HCT116 (cell line): ENCODE measurements at regions not wholly inside any gene's neighbourhood (a gene's known extent, or its start where the extent isn't known, plus 50 kb on each side); places are given as distances from the start of the nearest gene placed in this dataset.

Experiments
- ATAC-seq: fragments of 200-7000 bp; cut with Tn5 transposase; 2 replicates; pipeline ENCODE4 v1.9.1; 2020; ENCODE audit warnings: mild to moderate bottlenecking, moderate library complexity
- BruUV-seq: library from RNA; stranded (reverse); fragments of 400-500 nt; replicated peaks from 2 replicates; lab custom pipeline; 2021; lab: Mats Ljungman, UMichigan
- CTCF ChIA-PET: fragments of 300-600 bp; sonication (Branson Sonifier 250); formaldehyde crosslinking; loops from one replicate; lab custom pipeline; 2021; ENCODE audit warnings: antibody characterized with exemption; lab: Charles Lee
- POLR2A ChIA-PET: fragments of 300-600, 350-600 bp; sonication (Branson Sonifier 250); formaldehyde crosslinking; loops from one replicate; lab custom pipeline; 2021; ENCODE audit warnings: antibody characterized with exemption; lab: Charles Lee
- RAD21 ChIA-PET, 2 experiments: fragments of 300-600 bp; sonication (Branson Sonifier 250); formaldehyde crosslinking; loops; one replicate each; lab custom pipeline; 2023; ENCODE audit warnings: low total read pairs in 2 of 2; ENCODE audit not compliant: uncharacterized antibody in 2 of 2, unreplicated experiment in 2 of 2, low non-redundant PET in 1 of 2; lab: Charles Lee
- DNase-seq: peaks from one replicate; pipeline ENCODE4 v3.0.0-alpha.2; 2010; ENCODE audit warnings: low read depth, low spot score
- H2AFZ ChIP-seq: fragments of 200-600 bp; shearing (Covaris generic), sonication (generic); 2 replicates; pipeline ENCODE4 v1.6.1; 2017; ENCODE audit warnings: low read depth, mixed run types, mixed read lengths, antibody characterized with exemption, low read length; ENCODE audit not compliant: poor library complexity, severe bottlenecking
- H3K27ac ChIP-seq: 2 replicates; pipeline ENCODE4 v1.5.1; 2012; ENCODE audit warnings: low read depth, low read length
- H3K27me3 ChIP-seq: fragments of 200-600 bp; sonication (generic); 2 replicates; pipeline ENCODE4 v1.6.1; 2016; ENCODE audit warnings: mixed run types, low read length, mixed read lengths; ENCODE audit not compliant: insufficient read depth
- H3K36me3 ChIP-seq, 2 experiments: fragments of 200-500 bp in 1 of 2; fragments of 200-600 bp in 1 of 2; sonication (Bioruptor generic) in 1 of 2; sonication (generic) in 1 of 2; 2 replicates each; pipeline versions ENCODE4 v1.5.1 to v1.6.1; 2014 to 2016; ENCODE audit warnings: low read length in 2 of 2, inconsistent platforms in 1 of 2, mixed read lengths in 1 of 2, mixed run types in 1 of 2; ENCODE audit not compliant: insufficient read depth in 2 of 2, control insufficient read depth in 1 of 2
- H3K4me1 ChIP-seq, 2 experiments: fragments of 200-600 bp in 1 of 2; sonication (generic) in 1 of 2; 2 replicates each; pipeline versions ENCODE4 v1.5.1 to v1.6.1; 2012 to 2017; ENCODE audit warnings: low read length in 2 of 2, inconsistent platforms in 1 of 2, mild to moderate bottlenecking in 1 of 2, mixed read lengths in 1 of 2, mixed run types in 1 of 2, moderate library complexity in 1 of 2; ENCODE audit not compliant: insufficient read depth in 2 of 2, control insufficient read depth in 1 of 2
- H3K4me2 ChIP-seq: fragments of 200-600 bp; sonication (generic); 2 replicates; pipeline ENCODE4 v1.6.1; 2017; ENCODE audit warnings: mixed run types, low read length, mixed read lengths
- H3K4me3 ChIP-seq, 2 experiments: fragments of 200-600 bp in 1 of 2; sonication (generic) in 1 of 2; replicated peaks in 1 of 2; 2 replicates each; pipeline ENCODE4 v1.5.1; 2011 to 2016; ENCODE audit warnings: low read length in 2 of 2, control low read depth in 1 of 2, low read depth in 1 of 2, mild to moderate bottlenecking in 1 of 2, mixed read lengths in 1 of 2, mixed run types in 1 of 2
- H3K79me2 ChIP-seq: fragments of 200-600 bp; sonication (generic); 2 replicates; pipeline ENCODE4 v1.6.1; 2017; ENCODE audit warnings: mild to moderate bottlenecking, mixed run types, low read length, moderate library complexity, mixed read lengths; ENCODE audit not compliant: insufficient read depth
- H3K9ac ChIP-seq: fragments of 200-600 bp; sonication (generic); 2 replicates; pipeline ENCODE4 v1.6.1; 2016; ENCODE audit warnings: low read length, mixed read lengths
- H3K9me2 ChIP-seq: fragments of 200-600 bp; sonication (generic), shearing (Covaris generic); 2 replicates; pipeline ENCODE4 v1.6.1; 2017; ENCODE audit warnings: mixed run types, mild to moderate bottlenecking, moderate library complexity; ENCODE audit not compliant: insufficient read depth
- H3K9me3 ChIP-seq, 2 experiments: fragments of 200-500 bp in 1 of 2; fragments of 200-600 bp in 1 of 2; sonication (Bioruptor generic) in 1 of 2; sonication (generic) in 1 of 2; 2 replicates each; pipeline ENCODE4 v1.6.1; 2014 to 2017; ENCODE audit warnings: low read length in 2 of 2, mixed read lengths in 2 of 2, inconsistent platforms in 1 of 2, low read depth in 1 of 2, mild to moderate bottlenecking in 1 of 2, mixed run types in 1 of 2, moderate library complexity in 1 of 2; ENCODE audit not compliant: control insufficient read depth in 1 of 2, insufficient read depth in 1 of 2
- H4K20me1 ChIP-seq: fragments of 200-600 bp; sonication (generic), shearing (Covaris generic); 2 replicates; pipeline ENCODE4 v1.6.1; 2017; ENCODE audit warnings: mixed run types, mild to moderate bottlenecking, moderate library complexity; ENCODE audit not compliant: insufficient read depth
- CBX3 ChIP-seq: IDR thresholded peaks from 2 replicates; pipeline ENCODE4 v1.6.1; 2012; ENCODE audit warnings: low read depth
- CEBPB ChIP-seq: IDR thresholded peaks from 2 replicates; pipeline ENCODE4 v1.6.1; 2012; ENCODE audit warnings: low read depth
- ELF1 ChIP-seq: IDR thresholded peaks from 2 replicates; pipeline ENCODE4 v1.6.1; 2012; ENCODE audit warnings: low read depth, borderline replicate concordance
- EZH2 ChIP-seq: fragments of 200-600 bp; sonication (generic); IDR thresholded peaks from 2 replicates; pipeline ENCODE4 v1.6.1; 2017; ENCODE audit warnings: antibody characterized with exemption, mixed run types
- FOSL1 ChIP-seq: IDR thresholded peaks from 2 replicates; pipeline ENCODE4 v1.6.1; 2012; ENCODE audit warnings: low read depth
- JUND ChIP-seq: IDR thresholded peaks from 2 replicates; pipeline ENCODE4 v1.6.1; 2012
- POLR2A ChIP-seq: IDR thresholded peaks from 2 replicates; pipeline ENCODE4 v1.7.0; 2011; ENCODE audit warnings: borderline replicate concordance; ENCODE audit not compliant: insufficient read depth, insufficient read length; ENCODE audit errors: extremely low read depth
- POLR2AphosphoS5 ChIP-seq: IDR thresholded peaks from 2 replicates; pipeline ENCODE4 v1.6.1; 2011; ENCODE audit warnings: mild to moderate bottlenecking, low read depth, low read length, moderate library complexity
- RAD21 ChIP-seq: IDR thresholded peaks from 2 replicates; pipeline ENCODE4 v1.6.1; 2012; ENCODE audit warnings: low read depth, mild to moderate bottlenecking
- SIN3A ChIP-seq: IDR thresholded peaks from 2 replicates; pipeline ENCODE4 v1.6.1; 2012; ENCODE audit warnings: low read depth
- SP1 ChIP-seq: IDR thresholded peaks from 2 replicates; pipeline ENCODE4 v1.6.1; 2012; ENCODE audit warnings: low read depth
- TCF7L2 ChIP-seq: IDR thresholded peaks from 2 replicates; pipeline ENCODE4 v1.7.0; 2011; ENCODE audit warnings: borderline replicate concordance, inconsistent platforms; ENCODE audit not compliant: insufficient read depth, insufficient read length; ENCODE audit errors: extremely low read depth
- YY1 ChIP-seq: IDR thresholded peaks from 2 replicates; pipeline ENCODE4 v1.6.1; 2011; ENCODE audit warnings: low read length, low read depth, moderate library complexity, mild to moderate bottlenecking; ENCODE audit not compliant: insufficient replicate concordance; ENCODE audit errors: extremely low read depth
- ZFX ChIP-seq: fragments of 450-650 bp; IDR thresholded peaks from 2 replicates; pipeline ENCODE4 v1.6.1; 2017
- ZNF274 ChIP-seq: fragments of 200-500 bp; sonication (Bioruptor generic); IDR thresholded peaks from 2 replicates; pipeline ENCODE4 v1.6.1; 2014; ENCODE audit warnings: mild to moderate bottlenecking, low read depth, low read length, inconsistent platforms
- intact Hi-C: fragments of 100-400 bp; cut with micrococcal nuclease; formaldehyde crosslinking; loops from 2 replicates; pipeline ENCODE4 v1.10.0; 2022
- TF ChIP-seq, protein P1 (sequence below): IDR thresholded peaks from 2 replicates; pipeline ENCODE4 v1.6.1; 2012; ENCODE audit warnings: low read depth
- TF ChIP-seq, protein P2 (sequence below): IDR thresholded peaks from 2 replicates; pipeline ENCODE4 v1.6.1; 2012
- TF ChIP-seq, protein P3 (sequence below), 3 experiments: fragments of 200-600 bp in 1 of 3; sonication (generic) in 1 of 3; IDR thresholded peaks in 2 of 3; conservative IDR thresholded peaks in 1 of 3; 2 replicates each; pipeline ENCODE4 v1.5.1; 2012 to 2017; ENCODE audit warnings: low read depth in 2 of 3, low read length in 2 of 3, antibody characterized with exemption in 1 of 3, borderline replicate concordance in 1 of 3, control low read depth in 1 of 3, mild to moderate bottlenecking in 1 of 3, mixed read lengths in 1 of 3, mixed run types in 1 of 3, moderate library complexity in 1 of 3; ENCODE audit not compliant: insufficient read depth in 1 of 3

DNA sequence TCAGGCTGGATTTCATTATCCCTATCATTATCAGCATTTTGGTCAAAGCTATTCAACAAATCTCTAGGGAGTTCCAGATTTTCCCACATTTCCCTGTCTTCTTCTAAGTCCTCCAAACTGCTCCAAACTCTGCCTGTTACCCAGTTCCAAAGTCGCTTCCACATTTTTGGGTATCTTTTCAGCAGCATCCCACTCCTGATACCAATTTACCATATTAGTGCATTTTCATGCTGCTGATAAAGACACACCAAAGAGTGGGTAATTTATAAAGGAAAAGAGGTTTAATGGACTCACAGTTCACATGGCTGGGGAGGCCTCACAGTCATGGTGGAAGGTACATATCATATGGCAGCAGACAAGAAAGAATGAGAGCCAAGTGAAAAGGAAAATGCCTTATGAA is 132.8 kb upstream of the SLC7A11 start:
- intact Hi-C loops = no loop called here
- H3K36me3 ChIP-seq = no peaks in the 10 kb centered on the region
- no peaks in the 10 kb centered on the region for H3K4me1 ChIP-seq
- ChIA-PET RAD21 (no interaction called here), CTCF (no interaction called here), POLR2A (no interaction called here)
- no peaks in the 10 kb centered on the region for H3K79me2 ChIP-seq
- H3K4me3 ChIP-seq = no peak overlapping the region
- ATAC-seq (no peak), DNase-seq (no peak)
- no peaks in the 10 kb centered on the region for H3K9me2 ChIP-seq
- no TSS peak for BruUV-seq
- H3K9ac ChIP-seq = no peak overlapping the region
- no peak for TF ChIP-seq SP1
- no peak for TF ChIP-seq EZH2
- no peak for TF ChIP-seq ZNF274
- TF ChIP-seq YY1 = no peak
- TF ChIP-seq, protein P1, sequence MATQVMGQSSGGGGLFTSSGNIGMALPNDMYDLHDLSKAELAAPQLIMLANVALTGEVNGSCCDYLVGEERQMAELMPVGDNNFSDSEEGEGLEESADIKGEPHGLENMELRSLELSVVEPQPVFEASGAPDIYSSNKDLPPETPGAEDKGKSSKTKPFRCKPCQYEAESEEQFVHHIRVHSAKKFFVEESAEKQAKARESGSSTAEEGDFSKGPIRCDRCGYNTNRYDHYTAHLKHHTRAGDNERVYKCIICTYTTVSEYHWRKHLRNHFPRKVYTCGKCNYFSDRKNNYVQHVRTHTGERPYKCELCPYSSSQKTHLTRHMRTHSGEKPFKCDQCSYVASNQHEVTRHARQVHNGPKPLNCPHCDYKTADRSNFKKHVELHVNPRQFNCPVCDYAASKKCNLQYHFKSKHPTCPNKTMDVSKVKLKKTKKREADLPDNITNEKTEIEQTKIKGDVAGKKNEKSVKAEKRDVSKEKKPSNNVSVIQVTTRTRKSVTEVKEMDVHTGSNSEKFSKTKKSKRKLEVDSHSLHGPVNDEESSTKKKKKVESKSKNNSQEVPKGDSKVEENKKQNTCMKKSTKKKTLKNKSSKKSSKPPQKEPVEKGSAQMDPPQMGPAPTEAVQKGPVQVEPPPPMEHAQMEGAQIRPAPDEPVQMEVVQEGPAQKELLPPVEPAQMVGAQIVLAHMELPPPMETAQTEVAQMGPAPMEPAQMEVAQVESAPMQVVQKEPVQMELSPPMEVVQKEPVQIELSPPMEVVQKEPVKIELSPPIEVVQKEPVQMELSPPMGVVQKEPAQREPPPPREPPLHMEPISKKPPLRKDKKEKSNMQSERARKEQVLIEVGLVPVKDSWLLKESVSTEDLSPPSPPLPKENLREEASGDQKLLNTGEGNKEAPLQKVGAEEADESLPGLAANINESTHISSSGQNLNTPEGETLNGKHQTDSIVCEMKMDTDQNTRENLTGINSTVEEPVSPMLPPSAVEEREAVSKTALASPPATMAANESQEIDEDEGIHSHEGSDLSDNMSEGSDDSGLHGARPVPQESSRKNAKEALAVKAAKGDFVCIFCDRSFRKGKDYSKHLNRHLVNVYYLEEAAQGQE = no peak
- TF ChIP-seq, protein P2, sequence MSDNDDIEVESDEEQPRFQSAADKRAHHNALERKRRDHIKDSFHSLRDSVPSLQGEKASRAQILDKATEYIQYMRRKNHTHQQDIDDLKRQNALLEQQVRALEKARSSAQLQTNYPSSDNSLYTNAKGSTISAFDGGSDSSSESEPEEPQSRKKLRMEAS = no peak
- TF ChIP-seq POLR2AphosphoS5 = no peak
- no peak for TF ChIP-seq ELF1
- TF ChIP-seq CEBPB = no peak
- TF ChIP-seq CBX3 = no peak
- TF ChIP-seq SIN3A = no peak
- TF ChIP-seq, protein P3, sequence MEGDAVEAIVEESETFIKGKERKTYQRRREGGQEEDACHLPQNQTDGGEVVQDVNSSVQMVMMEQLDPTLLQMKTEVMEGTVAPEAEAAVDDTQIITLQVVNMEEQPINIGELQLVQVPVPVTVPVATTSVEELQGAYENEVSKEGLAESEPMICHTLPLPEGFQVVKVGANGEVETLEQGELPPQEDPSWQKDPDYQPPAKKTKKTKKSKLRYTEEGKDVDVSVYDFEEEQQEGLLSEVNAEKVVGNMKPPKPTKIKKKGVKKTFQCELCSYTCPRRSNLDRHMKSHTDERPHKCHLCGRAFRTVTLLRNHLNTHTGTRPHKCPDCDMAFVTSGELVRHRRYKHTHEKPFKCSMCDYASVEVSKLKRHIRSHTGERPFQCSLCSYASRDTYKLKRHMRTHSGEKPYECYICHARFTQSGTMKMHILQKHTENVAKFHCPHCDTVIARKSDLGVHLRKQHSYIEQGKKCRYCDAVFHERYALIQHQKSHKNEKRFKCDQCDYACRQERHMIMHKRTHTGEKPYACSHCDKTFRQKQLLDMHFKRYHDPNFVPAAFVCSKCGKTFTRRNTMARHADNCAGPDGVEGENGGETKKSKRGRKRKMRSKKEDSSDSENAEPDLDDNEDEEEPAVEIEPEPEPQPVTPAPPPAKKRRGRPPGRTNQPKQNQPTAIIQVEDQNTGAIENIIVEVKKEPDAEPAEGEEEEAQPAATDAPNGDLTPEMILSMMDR (IDR thresholded peaks at IDR 0.05 in 2 of 3, conservative IDR thresholded peaks at IDR 0.05 in 1 of 3; ENCODE audit: borderline replicate concordance in 1 of 3, insufficient read depth in 1 of 3, low read depth in 2 of 3, low read length in 2 of 3) = no peak
- TF ChIP-seq ZFX = no peak
- TF ChIP-seq RAD21 = no peak
- no peak for TF ChIP-seq POLR2A
- TF ChIP-seq JUND = no peak
- no peak for TF ChIP-seq FOSL1
- TF ChIP-seq TCF7L2 = no peak
- no peak overlapping the region for H3K27ac ChIP-seq
- no peak overlapping the region for H3K4me2 ChIP-seq
- H3K27me3 ChIP-seq = no peaks in the 10 kb centered on the region
- no peak overlapping the region for H2AFZ ChIP-seq
- H3K9me3 ChIP-seq = no peaks in the 10 kb centered on the region
- no peaks in the 10 kb centered on the region for H4K20me1 ChIP-seq
